Hematopoietic multipotent progenitor cell treated with erythropoietin and hydrocortisone succinate and interleukin-3 and kit ligand, for 17 days (in vitro differentiated cells): ENCODE measurements at regions not wholly inside any gene's neighbourhood (a gene's known extent, or its start where the extent isn't known, plus 50 kb on each side); places are given as distances from the start of the nearest gene placed in this dataset.
A peak's percentile ranks its signal among the peaks of the same experiment; 100 is the strongest.
"Not testable (repeated sequence)": the region's sequence is repeated elsewhere in the genome, so short reads cannot be mapped to it uniquely, and the experiment has no call there.

Source experiments
- DNase-seq: peaks from one replicate; pipeline ENCODE4 v3.0.0-alpha.2; 2015; ENCODE audit warnings: low spot score

DNA sequence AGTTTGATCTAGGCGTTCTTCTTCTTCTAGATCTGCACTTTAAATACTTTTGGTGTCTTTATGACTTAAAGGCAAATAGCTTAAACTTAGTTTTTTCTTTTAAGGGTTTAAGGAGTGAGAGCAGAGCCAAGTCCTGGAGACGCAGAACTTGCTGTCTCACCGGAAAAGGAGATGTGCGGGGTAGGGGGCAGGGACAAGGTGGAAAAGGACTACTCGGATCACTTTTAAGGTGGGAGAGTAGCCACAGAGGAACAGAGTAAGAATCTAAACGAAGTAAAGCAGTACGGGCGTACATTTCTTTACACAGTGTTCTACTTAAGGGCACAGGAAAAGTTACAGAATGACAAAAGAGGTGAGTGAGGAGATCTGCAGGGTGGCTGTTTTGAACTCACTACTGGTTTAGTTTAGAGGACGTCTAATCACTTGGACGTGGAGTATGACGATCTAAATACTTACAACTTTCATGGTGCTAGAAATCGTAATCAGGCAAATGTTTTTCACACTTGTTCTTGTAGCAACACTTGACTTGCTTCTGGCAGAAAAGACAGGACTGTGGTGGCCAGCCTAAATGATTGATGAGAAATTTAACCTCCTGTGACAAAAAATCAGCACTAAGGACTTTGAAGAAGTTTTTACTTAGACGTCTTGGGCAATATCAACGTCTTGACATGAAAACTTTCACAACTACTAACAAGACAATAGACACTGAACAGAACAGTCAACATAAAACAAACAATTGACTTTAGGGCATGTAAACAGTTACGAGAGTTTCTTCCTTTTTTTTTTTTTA, 127.0 kb downstream of the ART5 start:
- peak; percentile 54 for DNase-seq

GRCh38 chr11:3513311-3513710, 128.5 kb downstream of the ART5 start:
- DNase-seq = peak; percentile 55

GRCh38 chr11:3512751-3513150, 129.0 kb downstream of the ART5 start:
- peak; percentile 62 for DNase-seq

DNA sequence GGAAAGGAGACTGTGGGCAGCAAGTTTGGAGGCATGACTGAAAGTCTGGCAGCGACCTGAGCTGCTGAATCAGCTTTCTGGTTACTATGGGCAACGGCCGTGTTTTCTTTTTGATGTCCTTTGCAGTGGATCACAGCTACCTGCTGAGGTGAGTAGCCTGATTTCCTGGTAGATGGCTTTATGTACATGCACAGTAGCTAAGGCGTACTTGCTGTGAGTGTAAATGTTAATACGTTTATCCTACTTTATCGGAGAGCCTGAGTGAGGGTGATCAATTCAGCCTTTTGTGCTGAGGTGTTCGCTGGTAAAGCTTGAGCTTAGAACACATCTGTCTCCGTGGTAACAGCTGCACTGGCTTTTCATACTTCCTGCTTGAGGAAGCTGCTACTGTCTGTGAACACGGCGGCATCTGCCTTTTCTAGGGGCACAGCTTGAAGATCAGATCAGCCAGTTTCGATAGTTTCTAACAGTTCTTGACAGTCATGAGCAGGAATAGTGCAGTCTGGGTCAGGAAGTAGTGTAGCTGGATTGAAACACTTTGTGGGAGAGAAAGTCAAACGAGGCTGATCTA, 129.6 kb downstream of the ART5 start:
- DNase-seq = peak; percentile 78

- DNase-seq = peak; percentile 59
Observed at GRCh38 chr11:3511416-3512132, 130.2 kb downstream of the ART5 start.

DNA sequence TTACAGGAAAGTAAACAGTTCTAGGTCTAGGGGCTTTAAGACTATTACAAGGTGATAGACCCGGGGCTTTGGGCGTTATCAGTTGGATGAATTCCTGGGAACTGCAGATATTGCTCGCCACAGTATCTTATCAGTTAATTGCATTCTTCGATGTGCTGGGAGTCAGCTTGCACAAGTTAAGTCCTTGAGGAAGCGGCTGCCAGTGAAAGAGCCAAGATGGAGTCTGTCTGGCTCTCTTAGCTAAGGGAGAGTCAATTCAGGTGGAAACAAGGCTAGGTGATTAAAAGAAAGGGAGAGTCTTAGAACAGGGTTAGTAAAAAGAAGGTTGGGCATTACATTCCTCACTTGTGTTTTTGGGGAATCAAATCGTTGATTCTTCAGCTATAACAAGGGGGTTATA, 130.6 kb upstream of the ZNF195 start:
- DNase-seq = not testable (repeated sequence)

GRCh38 chr11:3499198-3499597, 120.3 kb upstream of the ZNF195 start:
- DNase-seq = not testable (repeated sequence)

DNA sequence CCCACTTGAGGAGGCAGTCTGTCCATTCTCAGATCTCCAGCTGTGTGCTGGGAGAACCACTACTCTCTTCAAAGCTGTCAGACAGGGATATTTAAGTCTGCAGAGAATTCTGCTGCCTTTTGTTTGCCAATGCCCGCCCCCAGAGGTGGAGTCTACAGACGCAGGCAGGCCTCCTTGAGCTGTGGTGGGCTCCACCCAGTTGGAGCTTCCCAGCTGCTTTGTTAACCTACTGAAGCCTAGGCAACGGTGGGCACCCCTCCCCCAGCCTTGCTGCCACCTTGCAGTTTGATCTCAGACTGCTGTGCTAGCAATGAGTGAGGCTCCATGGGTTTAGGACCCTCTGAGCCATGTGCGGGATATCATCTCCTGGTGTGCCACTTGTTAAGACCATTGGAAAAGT, 119.4 kb upstream of the ZNF195 start:
- DNase-seq = not testable (repeated sequence)

DNA sequence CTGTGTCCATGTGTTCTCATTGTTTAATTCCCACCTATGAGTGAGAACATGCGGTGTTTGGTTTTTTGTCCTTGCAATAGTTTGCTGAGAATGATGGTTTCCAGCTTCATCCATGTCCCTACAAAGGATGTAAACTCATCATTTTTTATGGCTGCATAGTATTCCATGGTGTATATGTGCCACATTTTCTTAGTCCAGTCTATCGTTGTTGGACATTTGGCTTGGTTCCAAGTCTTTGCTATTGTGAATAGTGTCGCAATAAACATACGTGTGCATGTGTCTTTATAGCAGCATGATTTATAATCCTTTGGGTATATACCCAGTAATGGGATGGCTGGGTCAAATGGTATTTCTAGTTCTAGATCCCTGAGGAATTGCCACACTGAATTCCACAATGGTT, 114.2 kb upstream of the ZNF195 start:
- not testable (repeated sequence) for DNase-seq

- DNase-seq = not testable (repeated sequence)
Observed at GRCh38 chr11:3488003-3488402, 109.1 kb upstream of the ZNF195 start.

- DNase-seq = not testable (repeated sequence)
Observed at GRCh38 chr11:3485737-3486136, 106.8 kb upstream of the ZNF195 start.

- not testable (repeated sequence) for DNase-seq
Observed at GRCh38 chr11:3476937-3477885, 98.3 kb upstream of the ZNF195 start.

DNA sequence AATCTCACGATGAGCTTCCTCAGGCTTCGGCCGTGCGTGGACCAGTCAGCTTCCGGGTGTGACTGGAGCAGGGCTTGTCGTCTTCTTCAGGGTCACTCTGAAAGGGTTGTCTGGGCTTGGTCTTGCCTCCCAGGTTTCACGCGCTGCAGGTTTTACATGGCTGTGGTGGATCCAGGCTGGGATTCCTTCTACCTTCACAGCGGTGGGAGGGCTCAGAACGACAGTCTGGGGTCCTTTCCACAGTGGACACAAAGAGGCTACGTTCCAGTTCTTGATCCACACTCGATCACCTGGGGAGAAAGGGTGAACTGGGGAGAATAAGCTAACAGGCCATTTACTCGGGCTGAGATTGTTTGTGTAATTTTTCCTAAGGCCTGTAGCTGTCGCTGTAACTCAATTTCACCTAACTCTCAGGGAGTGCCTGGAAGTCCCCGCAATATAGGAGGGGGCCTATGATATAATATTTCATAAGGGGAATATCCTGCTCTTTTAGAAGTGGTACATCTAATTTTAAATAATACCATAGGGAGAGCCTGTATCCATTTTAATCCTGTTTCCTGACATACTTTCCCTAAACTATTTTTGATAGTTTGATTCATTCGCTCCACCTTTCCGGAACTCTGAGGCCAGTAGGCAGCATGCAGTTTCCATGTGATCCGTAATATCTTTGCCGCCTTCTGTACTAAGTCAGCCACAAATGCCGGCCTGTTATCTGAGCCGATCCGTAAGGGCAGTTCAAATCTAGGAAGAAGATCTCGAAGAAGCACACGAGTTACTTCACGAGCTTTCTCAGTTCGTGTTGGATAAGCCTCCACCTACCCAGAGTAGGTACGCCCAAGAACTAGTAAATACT, 97.4 kb upstream of the ZNF195 start:
- DNase-seq = not testable (repeated sequence)

GRCh38 chr11:3468963-3469362, 90.0 kb upstream of the ZNF195 start:
- DNase-seq = not testable (repeated sequence)

GRCh38 chr11:3467599-3467998, 88.7 kb upstream of the ZNF195 start:
- not testable (repeated sequence) for DNase-seq

DNA sequence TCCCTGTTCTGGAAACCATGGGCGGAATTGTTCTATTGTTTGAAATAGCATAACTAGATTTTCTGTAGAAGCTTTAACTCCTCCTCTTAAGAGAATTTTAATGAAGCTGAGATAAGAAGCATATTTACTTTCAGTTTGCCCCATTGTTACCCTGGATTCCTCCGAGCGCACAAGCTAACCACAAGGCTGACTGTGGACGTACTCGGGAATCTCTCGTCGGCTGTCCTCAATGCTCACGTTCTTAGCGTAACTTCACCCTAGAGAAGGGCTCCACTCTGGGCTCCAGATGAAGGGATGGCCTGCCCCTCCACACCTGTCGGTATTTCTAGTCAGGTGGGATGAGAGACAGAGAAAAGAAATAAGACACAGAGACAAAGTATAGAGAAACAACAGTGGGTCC, 76.7 kb upstream of the ZNF195 start:
- DNase-seq = peak; percentile 24

DNA sequence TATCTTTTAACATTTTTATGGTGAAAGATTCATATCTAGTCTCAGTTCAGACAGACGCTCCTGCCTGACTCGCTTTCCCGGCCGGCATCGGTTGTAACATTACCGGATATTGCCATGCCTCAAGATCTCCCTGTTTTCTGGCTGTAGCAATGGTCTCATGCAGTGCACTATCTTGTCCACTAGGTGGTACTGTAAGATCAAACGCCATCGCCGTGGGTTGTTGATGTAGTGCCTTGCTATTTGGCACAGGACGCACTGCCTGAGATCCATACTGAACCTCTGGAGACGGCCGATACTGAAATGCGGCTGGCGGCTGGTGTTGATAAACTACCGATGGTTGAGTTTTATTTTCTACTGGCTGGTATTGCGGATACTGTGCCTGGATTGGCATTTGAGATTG, 75.9 kb upstream of the ZNF195 start:
- peak; percentile 86 for DNase-seq

DNA sequence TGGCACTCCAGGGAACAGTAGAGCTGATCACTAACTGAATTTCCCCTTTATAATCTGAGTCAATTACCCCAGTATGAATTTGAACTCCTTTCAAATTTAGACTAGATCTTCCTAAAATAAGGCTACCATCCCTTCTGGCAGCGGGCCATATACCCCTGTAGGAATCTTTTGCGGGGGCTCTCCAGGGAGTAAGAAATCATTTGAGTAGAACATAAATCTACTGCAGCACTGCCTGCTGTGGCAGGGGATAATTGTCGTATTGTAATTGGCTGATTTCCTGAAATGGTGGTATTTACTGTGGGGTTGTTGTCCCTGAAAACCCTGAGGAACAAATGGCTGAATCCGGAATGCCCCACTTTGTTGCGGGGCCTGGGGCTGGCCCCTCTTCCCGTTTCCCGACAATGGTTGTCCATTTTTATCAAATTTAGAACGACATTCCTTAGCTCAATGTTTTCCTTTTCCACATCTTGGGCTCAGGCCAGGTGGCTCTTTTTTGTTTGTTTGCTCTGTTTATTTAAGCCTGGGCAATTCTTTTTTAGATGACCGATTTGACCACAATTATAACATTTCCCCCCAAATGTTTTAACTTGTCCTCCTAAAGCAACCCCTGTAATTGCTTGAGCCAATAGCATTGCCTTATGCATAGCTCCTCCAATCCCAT, 74.8 kb upstream of the ZNF195 start:
- not testable (repeated sequence) for DNase-seq

GRCh38 chr11:3450822-3451221, 71.9 kb upstream of the ZNF195 start:
- not testable (repeated sequence) for DNase-seq

GRCh38 chr11:3445535-3445934, 66.6 kb upstream of the ZNF195 start:
- not testable (repeated sequence) for DNase-seq
